ENCODE measurements at regions not wholly inside any gene's neighbourhood (a gene's known extent, or its start where the extent isn't known, plus 50 kb on each side); places are given as distances from the start of the nearest gene placed in this dataset.

DNA sequence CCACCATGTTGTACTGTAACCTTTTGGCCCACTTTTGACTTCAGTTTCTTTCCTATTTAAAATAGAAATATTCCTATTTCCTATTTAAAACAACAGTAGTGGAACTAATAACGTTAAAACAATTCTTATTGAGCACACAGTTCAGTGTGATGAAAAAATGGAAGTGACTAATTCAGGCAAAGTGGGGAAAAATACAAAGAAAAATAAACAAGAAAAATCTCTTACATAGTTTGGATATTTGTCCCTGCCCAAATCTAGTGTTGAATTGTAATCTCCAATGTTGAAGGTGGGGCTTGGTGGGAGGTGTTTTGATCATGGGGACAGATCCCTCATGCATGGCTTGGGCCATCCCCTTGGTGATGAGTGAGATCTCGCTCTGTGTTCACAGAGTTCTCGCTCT lies 198.1 kb upstream of the CPHXL start:
- no peak overlapping the region for H3K4me2 ChIP-seq (ENCODE audit: low read depth, low read length)
- WGBS (ENCODE audit: low lambda C conversion rate), result 3% methylated on average over 3 of the region's 3 CpGs
- FAIRE-seq (no peak), ATAC-seq (no peak), DNase-seq (ENCODE audit: low spot score) (no peak)
- no peaks in the 10 kb centered on the region for H3K36me3 ChIP-seq (replicated peaks in 1 of 2; ENCODE audit: control insufficient read depth in 1 of 2, insufficient read depth in 2 of 2, low read length in 2 of 2)
- H3K27me3 ChIP-seq (ENCODE audit: control insufficient read depth in 1 of 2, insufficient read depth in 2 of 2, low read length in 2 of 2), result no peaks in the 10 kb centered on the region
- TF ChIP-seq ZNF546 (CRISPR knock-in tag; conservative IDR thresholded peaks at IDR 0.05) (no peak), NPAS2 (CRISPR knock-in tag; IDR thresholded peaks at IDR 0.05; ENCODE audit: borderline replicate concordance) (no peak)
- no peak overlapping the region for H3K27ac ChIP-seq (ENCODE audit: extremely low read length, insufficient read depth, low read length)
- no TSS peak for BruUV-seq (replicated peaks)
- H4K20me1 ChIP-seq (ENCODE audit: insufficient read depth, low read length), result no peaks in the 10 kb centered on the region
- CTCF ChIA-PET (ENCODE audit: low intra/inter-chr PET ratio, low total read pairs), result no interaction called here
- no peak overlapping the region for H3K4me3 ChIP-seq (replicated peaks in 1 of 3; ENCODE audit: insufficient read depth in 1 of 3, low read depth in 2 of 3, low read length in 3 of 3)
- no peaks in the 10 kb centered on the region for H3K79me2 ChIP-seq (ENCODE audit: insufficient read depth, low read length)
- in situ Hi-C loops (cut with HindIII; ENCODE audit: extremely low pct_ligation_motif_present, low pct_unique_long_range_greater_than_20kb) (no loop called here), intact Hi-C loops (cut with micrococcal nuclease; ENCODE audit: unreplicated experiment) (no loop called here)
- no peaks in the 10 kb centered on the region for H3K9me3 ChIP-seq (ENCODE audit: low read length)
- H3K4me1 ChIP-seq (ENCODE audit: insufficient read depth, low read length), result no peaks in the 10 kb centered on the region
- no peak overlapping the region for H2AFZ ChIP-seq (ENCODE audit: low read length)
- POLR2A ChIA-PET, result no interaction called here
- H3K9ac ChIP-seq (ENCODE audit: insufficient read depth, low read depth, low read length), result no peak overlapping the region

GRCh38 chr16:75927810-75928209 lies 201.5 kb upstream of the CPHXL start:
- Histone ChIP-seq H3K4me1 (ENCODE audit: insufficient read depth, low read length) (no peaks in the 10 kb centered on the region), H3K36me3 (replicated peaks in 1 of 2; ENCODE audit: control insufficient read depth in 1 of 2, insufficient read depth in 2 of 2, low read length in 2 of 2) (no peaks in the 10 kb centered on the region), H3K27ac (ENCODE audit: extremely low read length, insufficient read depth, low read length) (no peak overlapping the region), H3K4me2 (ENCODE audit: low read depth, low read length) (no peak overlapping the region), H3K9me3 (ENCODE audit: low read length) (no peaks in the 10 kb centered on the region), H3K9ac (ENCODE audit: insufficient read depth, low read depth, low read length) (no peak overlapping the region), H3K79me2 (ENCODE audit: insufficient read depth, low read length) (no peaks in the 10 kb centered on the region), H3K4me3 (replicated peaks in 1 of 3; ENCODE audit: insufficient read depth in 1 of 3, low read depth in 2 of 3, low read length in 3 of 3) (no peak overlapping the region), H2AFZ (ENCODE audit: low read length) (no peak overlapping the region), H3K27me3 (ENCODE audit: control insufficient read depth in 1 of 2, insufficient read depth in 2 of 2, low read length in 2 of 2) (no peaks in the 10 kb centered on the region), H4K20me1 (ENCODE audit: insufficient read depth, low read length) (no peaks in the 10 kb centered on the region)
- FAIRE-seq (no peak), ATAC-seq (no peak), DNase-seq (ENCODE audit: low spot score) (no peak)
- no TSS peak for BruUV-seq (replicated peaks)
- 0% methylated on average over 4 of the region's 4 CpGs for WGBS (ENCODE audit: low lambda C conversion rate)
- no peak for TF ChIP-seq ZSCAN20 (CRISPR knock-in tag; IDR thresholded peaks at IDR 0.05; ENCODE audit: borderline replicate concordance)
- CTCF ChIA-PET (ENCODE audit: low intra/inter-chr PET ratio, low total read pairs), result no interaction called here
- in situ Hi-C loops (cut with HindIII; ENCODE audit: extremely low pct_ligation_motif_present, low pct_unique_long_range_greater_than_20kb) (no loop called here), intact Hi-C loops (cut with micrococcal nuclease; ENCODE audit: unreplicated experiment) (no loop called here)
- POLR2A ChIA-PET, result no interaction called here

GRCh38 chr16:75928295-75928694 lies 202.0 kb upstream of the CPHXL start:
- TF ChIP-seq ZNF589 (CRISPR knock-in tag; conservative IDR thresholded peaks at IDR 0.05), result no peak
- no peak for FAIRE-seq
- Histone ChIP-seq H3K4me1 (ENCODE audit: insufficient read depth, low read length) (no peaks in the 10 kb centered on the region), H3K4me3 (replicated peaks in 1 of 3; ENCODE audit: insufficient read depth in 1 of 3, low read depth in 2 of 3, low read length in 3 of 3) (no peak overlapping the region), H3K27ac (ENCODE audit: extremely low read length, insufficient read depth, low read length) (no peak overlapping the region), H2AFZ (ENCODE audit: low read length) (no peak overlapping the region), H3K4me2 (ENCODE audit: low read depth, low read length) (no peak overlapping the region), H3K27me3 (ENCODE audit: control insufficient read depth in 1 of 2, insufficient read depth in 2 of 2, low read length in 2 of 2) (no peaks in the 10 kb centered on the region), H3K79me2 (ENCODE audit: insufficient read depth, low read length) (no peaks in the 10 kb centered on the region), H3K36me3 (replicated peaks in 1 of 2; ENCODE audit: control insufficient read depth in 1 of 2, insufficient read depth in 2 of 2, low read length in 2 of 2) (no peaks in the 10 kb centered on the region), H4K20me1 (ENCODE audit: insufficient read depth, low read length) (no peaks in the 10 kb centered on the region), H3K9me3 (ENCODE audit: low read length) (no peaks in the 10 kb centered on the region), H3K9ac (ENCODE audit: insufficient read depth, low read depth, low read length) (no peak overlapping the region)
- in situ Hi-C loops (cut with HindIII; ENCODE audit: extremely low pct_ligation_motif_present, low pct_unique_long_range_greater_than_20kb) (no loop called here), intact Hi-C loops (cut with micrococcal nuclease; ENCODE audit: unreplicated experiment) (no loop called here)
- ChIA-PET POLR2A (no interaction called here), CTCF (ENCODE audit: low intra/inter-chr PET ratio, low total read pairs) (no interaction called here)
- BruUV-seq (replicated peaks), result no TSS peak
- ATAC-seq, result no peak
- WGBS (ENCODE audit: low lambda C conversion rate), result 3% methylated on average over 1 of the region's 1 CpG
- DNase-seq (ENCODE audit: low spot score), result no peak

Measured in HepG2 (cell line).